NOMO-1 (cell line): ENCODE measurements at regions not wholly inside any gene's neighbourhood (a gene's known extent, or its start where the extent isn't known, plus 50 kb on each side); places are given as distances from the start of the nearest gene placed in this dataset.
"Not testable (repeated sequence)": the region's sequence is repeated elsewhere in the genome, so short reads cannot be mapped to it uniquely, and the experiment has no call there.

Source experiments
- DNase-seq, 2 experiments: peaks; one replicate each; lab custom pipeline; 2025; ENCODE audit not compliant: unreplicated experiment in 2 of 2; lab: John Stamatoyannopoulos, UW

- no peak for DNase-seq
Observed at GRCh38 chr7:81014266-81014665, 95.4 kb upstream of the SEMA3C start.

DNA sequence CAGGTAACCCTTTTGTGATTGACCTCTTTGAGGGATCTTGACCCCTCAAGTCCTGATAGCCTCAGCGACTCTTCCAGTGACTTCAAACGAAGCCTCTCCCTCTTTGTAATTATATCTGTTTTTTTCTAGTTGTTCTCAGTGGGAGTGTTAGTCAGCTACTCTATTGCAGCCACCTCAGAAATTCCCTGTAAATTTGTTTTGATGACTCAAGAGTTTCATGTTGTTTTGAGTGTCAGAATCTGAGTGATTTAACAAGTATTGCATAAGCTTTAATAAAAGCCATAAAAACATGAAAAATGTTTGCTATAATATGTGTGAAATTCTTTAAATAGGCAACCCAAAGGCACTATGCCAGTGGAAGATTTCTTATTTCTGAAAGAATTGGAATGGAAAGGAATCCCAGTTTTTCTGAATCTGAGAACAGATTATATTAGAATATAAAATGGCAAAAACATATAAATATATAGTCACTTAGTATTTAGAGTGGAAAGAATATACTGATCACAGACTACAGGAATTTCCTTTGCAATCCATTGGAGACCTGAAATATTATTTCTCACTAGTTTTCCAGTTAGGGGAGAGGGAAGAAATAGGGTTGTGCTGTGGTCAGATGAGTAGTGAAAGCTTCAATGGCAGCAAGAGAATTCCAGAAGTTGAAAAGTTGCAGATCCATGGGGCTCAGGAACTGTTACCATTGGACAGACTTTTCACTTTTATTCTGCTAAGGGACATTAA is 94.4 kb upstream of the SEMA3C start:
- no peak for DNase-seq

- no peak for DNase-seq
Observed at GRCh38 chr7:81008901-81009300, 90.0 kb upstream of the SEMA3C start.

DNA sequence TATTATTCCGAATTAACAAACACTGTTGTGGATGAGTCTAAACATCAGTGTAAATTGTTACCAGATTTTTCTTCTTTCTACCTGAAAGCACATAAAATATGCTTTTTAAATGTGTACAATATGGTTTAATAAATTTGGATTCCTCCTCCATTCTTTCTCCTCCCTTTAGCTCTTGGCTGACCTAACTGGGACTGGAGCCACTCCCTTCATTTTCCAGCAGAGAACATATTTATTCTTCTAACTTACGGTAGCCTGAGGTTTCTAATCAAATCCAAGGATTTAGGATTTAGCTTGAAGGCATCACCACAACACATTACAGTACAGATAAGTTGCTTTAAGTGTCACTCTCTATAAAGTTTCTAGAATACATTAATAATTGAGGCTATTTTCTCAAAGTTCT is 88.2 kb upstream of the SEMA3C start:
- no peak for DNase-seq

- DNase-seq = no peak
Observed at GRCh38 chr7:81005254-81005653, 86.4 kb upstream of the SEMA3C start.

GRCh38 chr7:81004098-81004497 is 85.2 kb upstream of the SEMA3C start:
- no peak for DNase-seq

GRCh38 chr7:81003326-81003725 is 84.5 kb upstream of the SEMA3C start:
- no peak for DNase-seq

DNA sequence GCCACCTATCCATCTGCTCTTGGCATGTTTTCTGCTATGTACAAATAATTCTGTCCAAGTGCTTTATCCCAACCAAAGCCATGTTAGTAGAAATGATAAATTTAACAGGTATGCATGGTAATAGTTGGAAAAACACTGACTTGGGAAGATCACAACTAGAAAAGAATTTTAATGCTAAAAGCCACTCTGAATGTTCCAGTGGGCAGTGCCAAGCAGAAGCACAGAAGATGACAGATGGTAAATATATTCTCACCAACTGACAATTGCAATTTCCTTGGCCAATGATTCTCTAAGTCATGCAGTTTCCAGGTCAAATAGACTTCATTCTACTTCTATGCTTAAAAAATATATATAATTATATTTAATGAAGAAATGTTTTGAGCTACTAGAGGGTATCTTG is 83.6 kb upstream of the SEMA3C start:
- DNase-seq = no peak

DNA sequence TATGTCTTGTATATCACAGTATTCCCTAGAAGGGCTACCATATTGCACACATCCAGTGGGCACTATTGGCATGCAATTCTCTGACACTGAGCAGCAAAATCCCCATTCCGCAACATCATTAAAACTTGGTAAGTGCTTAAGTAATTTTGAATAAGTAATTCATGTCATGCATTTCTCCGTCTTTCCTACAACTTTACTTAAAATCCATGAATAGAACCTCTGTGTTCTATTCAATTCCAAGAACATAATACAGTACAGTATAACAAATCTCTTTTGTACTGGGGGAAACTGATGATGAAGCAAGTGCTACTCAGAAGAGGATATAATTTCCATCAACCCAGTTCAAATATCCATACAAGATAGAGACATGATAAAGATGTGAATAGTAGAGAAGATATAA is 80.9 kb upstream of the SEMA3C start:
- DNase-seq = no peak

DNA sequence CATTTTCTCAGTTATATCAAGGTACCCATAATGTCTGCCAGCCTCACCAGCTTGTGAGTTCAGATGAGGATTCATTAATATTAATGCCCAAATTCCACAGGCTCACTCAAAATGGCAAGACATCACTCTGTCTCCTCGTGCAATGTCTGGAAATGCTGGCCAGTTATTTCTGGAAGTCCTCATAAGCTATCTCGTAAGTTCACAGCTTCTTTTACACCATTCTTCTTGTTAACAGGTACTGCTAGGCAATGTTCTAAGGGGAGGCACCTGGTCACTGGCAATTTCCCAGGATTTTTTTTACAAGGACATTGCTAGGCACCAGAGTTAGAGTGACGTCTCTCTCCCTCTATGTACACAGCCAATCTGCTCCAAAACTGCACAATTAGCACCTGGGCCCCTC is 80.2 kb upstream of the SEMA3C start:
- no peak for DNase-seq

GRCh38 chr7:80997841-80998240 is 79.0 kb upstream of the SEMA3C start:
- DNase-seq = no peak

DNA sequence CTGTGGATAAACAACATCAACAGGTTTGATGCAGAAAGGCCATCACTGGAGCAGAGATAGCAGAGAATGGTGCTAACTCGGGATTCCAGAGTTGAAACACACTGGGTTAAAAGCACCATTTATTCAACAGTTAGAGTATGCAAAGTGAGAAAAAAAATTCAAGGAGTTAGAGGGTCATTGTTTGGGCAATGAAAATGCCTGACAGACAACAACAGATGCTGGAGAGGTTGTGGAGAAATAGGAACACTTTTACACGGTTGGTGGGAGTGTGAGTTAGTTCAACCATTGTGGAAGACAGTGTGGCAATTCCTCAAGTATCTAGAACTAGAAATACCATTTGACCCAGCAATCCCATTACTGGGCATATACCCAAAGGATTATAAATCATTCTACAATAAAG is 77.4 kb upstream of the SEMA3C start:
- DNase-seq = not testable (repeated sequence)

DNA sequence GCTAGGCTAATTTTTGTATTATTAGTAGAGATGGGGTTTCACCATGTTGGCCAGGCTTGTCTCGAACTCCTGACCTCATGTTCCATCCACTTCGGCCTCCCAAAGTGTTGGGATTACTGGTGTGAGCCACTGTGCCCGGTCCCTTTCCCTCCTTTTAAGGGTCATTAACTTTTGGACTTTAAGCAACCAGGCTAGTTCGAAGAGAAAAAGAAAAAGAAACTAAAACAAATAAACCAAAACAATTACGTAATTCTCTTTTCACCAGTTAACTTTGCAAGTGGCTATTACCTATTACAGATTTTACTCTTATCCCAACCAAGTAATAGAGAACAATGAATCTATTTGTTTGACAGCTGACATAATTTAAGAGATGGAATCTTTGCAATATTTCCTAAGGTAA is 72.8 kb upstream of the SEMA3C start:
- DNase-seq = no peak

- no peak for DNase-seq
Observed at GRCh38 chr7:80984619-80985018, 65.8 kb upstream of the SEMA3C start.

DNA sequence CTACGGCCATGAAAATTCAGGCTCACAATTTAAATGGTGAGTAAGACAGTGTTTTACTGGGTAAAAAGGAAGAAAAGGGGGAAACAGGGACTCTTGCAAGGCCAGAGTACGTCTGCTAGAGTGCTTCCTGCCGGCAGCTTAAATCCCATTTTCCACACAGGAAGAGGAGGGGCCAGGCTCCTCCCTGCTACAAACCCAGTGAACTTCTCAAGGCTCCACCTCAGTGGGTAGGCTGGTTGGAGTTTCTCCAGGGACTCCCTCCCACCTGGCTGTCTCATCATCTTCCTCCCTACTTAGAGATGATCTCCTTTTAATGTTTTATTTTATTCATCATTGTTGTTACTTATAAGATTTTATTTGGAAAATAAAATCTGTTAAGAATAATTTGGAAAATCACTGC is 62.6 kb upstream of the SEMA3C start:
- DNase-seq = no peak

- DNase-seq = no peak
Observed at GRCh38 chr7:80977751-80978150, 58.9 kb upstream of the SEMA3C start.

- DNase-seq = no peak
Observed at GRCh38 chr7:80974396-80975358, 55.8 kb upstream of the SEMA3C start.

DNA sequence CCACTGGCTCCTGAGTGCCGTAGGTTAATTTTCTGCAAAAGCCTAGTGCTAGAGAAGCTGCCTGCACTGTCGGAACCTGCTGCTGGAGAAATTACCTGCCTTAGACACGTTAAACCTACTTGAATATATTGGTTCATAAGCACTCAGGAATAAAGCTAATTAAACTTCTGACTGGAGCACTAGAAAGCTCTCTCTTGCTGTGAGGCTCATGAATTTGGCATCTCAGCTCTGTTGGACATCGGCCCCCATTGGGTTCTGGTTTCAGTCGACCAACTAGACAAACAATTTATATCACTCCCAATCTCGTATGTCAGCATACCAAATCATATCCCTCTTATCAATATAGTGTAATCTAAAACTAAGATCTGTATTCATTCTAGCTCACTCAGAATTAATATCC is 52.4 kb upstream of the SEMA3C start:
- no peak for DNase-seq
